ENCODE measurements at regions not wholly inside any gene's neighbourhood (a gene's known extent, or its start where the extent isn't known, plus 50 kb on each side); places are given as distances from the start of the nearest gene placed in this dataset.
"Not testable (repeated sequence)": the region's sequence is repeated elsewhere in the genome, so short reads cannot be mapped to it uniquely, and the experiment has no call there.

- no peak for TF ChIP-seq CTCF (IDR thresholded peaks at IDR 0.05; ENCODE audit: control extremely low read depth, extremely low read depth)
- no peak for DNase-seq
- Histone ChIP-seq H3K27me3 (ENCODE audit: control insufficient read depth in 3 of 3, insufficient read depth in 3 of 3, low read length in 2 of 3) (no peaks in the 10 kb centered on the region), H3K27ac (ENCODE audit: low read depth in 1 of 2, low read length in 1 of 2) (no peak overlapping the region), H3K9ac (ENCODE audit: insufficient read depth in 1 of 2, low read length in 2 of 2) (no peak overlapping the region), H3K4me1 (ENCODE audit: control insufficient read depth in 5 of 5, insufficient read depth in 5 of 5, low read length in 5 of 5) (no peaks in the 10 kb centered on the region), H3K9me3 (ENCODE audit: control insufficient read depth in 4 of 4, insufficient read depth in 3 of 4, low read length in 3 of 4) (no peaks in the 10 kb centered on the region), H3K36me3 (ENCODE audit: control insufficient read depth in 4 of 4, insufficient read depth in 4 of 4, low read length in 4 of 4) (no peaks in the 10 kb centered on the region), H3K4me3 (no peak overlapping the region)
- ATAC-seq (ENCODE audit: insufficient read depth, low FRiP score), result no peak
- 75 to 77% methylated on average over 3 of the region's 3 CpGs for WGBS, 2 donors
Measured at GRCh38 chr5:106797996-106798395, 872.7 kb downstream of the EFNA5 start.

- WGBS, 2 donors, result 77 to 81% methylated on average over 3 of the region's 3 CpGs
- no peak overlapping the region for H3K27ac ChIP-seq (ENCODE audit: low read depth in 1 of 2, low read length in 1 of 2)
- no peaks in the 10 kb centered on the region for H3K9me3 ChIP-seq (ENCODE audit: control insufficient read depth in 4 of 4, insufficient read depth in 3 of 4, low read length in 3 of 4)
- ATAC-seq (ENCODE audit: insufficient read depth, low FRiP score) (no peak), DNase-seq (peak in 2 of 3 donors; percentile 71 to 81)
- no peaks in the 10 kb centered on the region for H3K27me3 ChIP-seq (ENCODE audit: control insufficient read depth in 3 of 3, insufficient read depth in 3 of 3, low read length in 2 of 3)
- H3K9ac ChIP-seq (ENCODE audit: insufficient read depth in 1 of 2, low read length in 2 of 2), result no peak overlapping the region
- no peak overlapping the region for H3K4me3 ChIP-seq
- no peaks in the 10 kb centered on the region for H3K36me3 ChIP-seq (ENCODE audit: control insufficient read depth in 4 of 4, insufficient read depth in 4 of 4, low read length in 4 of 4)
- H3K4me1 ChIP-seq (ENCODE audit: control insufficient read depth in 5 of 5, insufficient read depth in 5 of 5, low read length in 5 of 5), result no peaks in the 10 kb centered on the region
- TF ChIP-seq CTCF (IDR thresholded peaks at IDR 0.05; ENCODE audit: control extremely low read depth, extremely low read depth), result no peak
Measured at GRCh38 chr5:106796081-106796480, 874.7 kb downstream of the EFNA5 start.

- Histone ChIP-seq H3K27me3 (ENCODE audit: control insufficient read depth in 3 of 3, insufficient read depth in 3 of 3, low read length in 2 of 3) (no peaks in the 10 kb centered on the region), H3K27ac (ENCODE audit: low read depth in 1 of 2, low read length in 1 of 2) (no peak overlapping the region), H3K9ac (ENCODE audit: insufficient read depth in 1 of 2, low read length in 2 of 2) (no peak overlapping the region), H3K4me1 (ENCODE audit: control insufficient read depth in 5 of 5, insufficient read depth in 5 of 5, low read length in 5 of 5) (no peaks in the 10 kb centered on the region), H3K36me3 (ENCODE audit: control insufficient read depth in 4 of 4, insufficient read depth in 4 of 4, low read length in 4 of 4) (no peaks in the 10 kb centered on the region), H3K9me3 (ENCODE audit: control insufficient read depth in 4 of 4, insufficient read depth in 3 of 4, low read length in 3 of 4) (peaks cover 0 to 4% (median 1%) of the 10 kb centered on the region in 4 donors), H3K4me3 (no peak overlapping the region)
- no peak for TF ChIP-seq CTCF (IDR thresholded peaks at IDR 0.05; ENCODE audit: control extremely low read depth, extremely low read depth)
- ATAC-seq (ENCODE audit: insufficient read depth, low FRiP score) (no peak), DNase-seq (no peak)
- 92 to 97% methylated on average over 1 of the region's 1 CpG for WGBS, 2 donors
Measured at GRCh38 chr5:106784846-106785245, 885.9 kb downstream of the EFNA5 start.

- peaks cover 0 to 4% (median 1%) of the 10 kb centered on the region in 4 donors for H3K9me3 ChIP-seq (ENCODE audit: control insufficient read depth in 4 of 4, insufficient read depth in 3 of 4, low read length in 3 of 4)
- H3K36me3 ChIP-seq (ENCODE audit: control insufficient read depth in 4 of 4, insufficient read depth in 4 of 4, low read length in 4 of 4), result no peaks in the 10 kb centered on the region
- H3K4me3 ChIP-seq, result no peak overlapping the region
- ATAC-seq (ENCODE audit: insufficient read depth, low FRiP score), result no peak
- no peaks in the 10 kb centered on the region for H3K27me3 ChIP-seq (ENCODE audit: control insufficient read depth in 3 of 3, insufficient read depth in 3 of 3, low read length in 2 of 3)
- no peak overlapping the region for H3K9ac ChIP-seq (ENCODE audit: insufficient read depth in 1 of 2, low read length in 2 of 2)
- TF ChIP-seq CTCF (IDR thresholded peaks at IDR 0.05; ENCODE audit: control extremely low read depth, extremely low read depth), result no peak
- H3K4me1 ChIP-seq (ENCODE audit: control insufficient read depth in 5 of 5, insufficient read depth in 5 of 5, low read length in 5 of 5), result no peaks in the 10 kb centered on the region
- DNase-seq, result peak in 1 of 3 donors; percentile 13
- H3K27ac ChIP-seq (ENCODE audit: low read depth in 1 of 2, low read length in 1 of 2), result no peak overlapping the region
- WGBS, 2 donors, result 82 to 91% methylated on average over 2 of the region's 2 CpGs
Measured at GRCh38 chr5:106780355-106780754, 890.4 kb downstream of the EFNA5 start.

- 80 to 86% methylated on average over 6 of the region's 6 CpGs for WGBS, 2 donors
- not testable (repeated sequence) for ATAC-seq (ENCODE audit: insufficient read depth, low FRiP score); H3K9me3 ChIP-seq (ENCODE audit: control insufficient read depth in 4 of 4, insufficient read depth in 3 of 4, low read length in 3 of 4); H3K36me3 ChIP-seq (ENCODE audit: control insufficient read depth in 4 of 4, insufficient read depth in 4 of 4, low read length in 4 of 4); DNase-seq; H3K27me3 ChIP-seq (ENCODE audit: control insufficient read depth in 3 of 3, insufficient read depth in 3 of 3, low read length in 2 of 3); H3K27ac ChIP-seq (ENCODE audit: low read depth in 1 of 2, low read length in 1 of 2); H3K9ac ChIP-seq (ENCODE audit: insufficient read depth in 1 of 2, low read length in 2 of 2); H3K4me1 ChIP-seq (ENCODE audit: control insufficient read depth in 5 of 5, insufficient read depth in 5 of 5, low read length in 5 of 5); H3K4me3 ChIP-seq
Measured at GRCh38 chr5:106776515-106776914, 894.2 kb downstream of the EFNA5 start.
